ENCODE measurements at regions not wholly inside any gene's neighbourhood (a gene's known extent, or its start where the extent isn't known, plus 50 kb on each side); places are given as distances from the start of the nearest gene placed in this dataset.

DNA sequence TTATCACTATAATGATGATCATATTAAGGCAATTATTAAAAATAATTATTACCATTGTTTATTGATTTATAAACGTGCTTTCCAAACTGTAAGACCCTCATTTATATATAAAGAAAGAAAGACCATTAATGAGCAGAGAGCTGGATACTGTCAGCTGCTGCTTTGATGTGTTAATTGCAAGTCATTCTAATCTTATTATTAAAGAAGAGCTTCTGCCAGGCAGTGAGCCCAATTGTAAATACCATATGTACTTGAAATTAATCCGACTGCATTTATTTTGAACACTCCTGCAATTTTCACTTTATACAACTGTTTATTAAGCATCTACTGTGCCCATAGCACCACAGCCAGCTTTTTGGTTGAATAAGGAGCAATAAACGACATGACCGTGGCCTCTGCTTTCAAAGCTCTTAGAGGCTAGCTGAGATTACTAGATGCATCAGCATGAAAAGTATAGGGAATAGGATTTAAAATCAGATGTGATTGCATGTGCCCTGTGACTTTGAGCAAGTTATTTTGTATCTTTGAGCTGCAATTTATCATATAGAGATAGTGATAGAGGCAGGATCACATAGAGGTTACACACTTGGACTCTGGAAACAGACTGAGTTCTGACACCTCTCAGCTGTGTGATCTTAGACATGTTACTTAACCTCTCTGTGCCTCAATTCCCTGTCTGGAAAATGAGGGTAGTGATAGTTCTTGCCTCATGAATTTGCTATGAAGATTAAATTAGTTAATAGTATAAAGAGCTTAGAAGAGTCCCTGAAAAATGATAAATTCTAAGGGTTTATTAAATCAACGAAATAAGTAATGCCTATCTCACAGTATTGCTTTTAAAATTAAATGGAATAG lies 83.4 kb downstream of the MYCN start:
- FAIRE-seq: no peak

DNA sequence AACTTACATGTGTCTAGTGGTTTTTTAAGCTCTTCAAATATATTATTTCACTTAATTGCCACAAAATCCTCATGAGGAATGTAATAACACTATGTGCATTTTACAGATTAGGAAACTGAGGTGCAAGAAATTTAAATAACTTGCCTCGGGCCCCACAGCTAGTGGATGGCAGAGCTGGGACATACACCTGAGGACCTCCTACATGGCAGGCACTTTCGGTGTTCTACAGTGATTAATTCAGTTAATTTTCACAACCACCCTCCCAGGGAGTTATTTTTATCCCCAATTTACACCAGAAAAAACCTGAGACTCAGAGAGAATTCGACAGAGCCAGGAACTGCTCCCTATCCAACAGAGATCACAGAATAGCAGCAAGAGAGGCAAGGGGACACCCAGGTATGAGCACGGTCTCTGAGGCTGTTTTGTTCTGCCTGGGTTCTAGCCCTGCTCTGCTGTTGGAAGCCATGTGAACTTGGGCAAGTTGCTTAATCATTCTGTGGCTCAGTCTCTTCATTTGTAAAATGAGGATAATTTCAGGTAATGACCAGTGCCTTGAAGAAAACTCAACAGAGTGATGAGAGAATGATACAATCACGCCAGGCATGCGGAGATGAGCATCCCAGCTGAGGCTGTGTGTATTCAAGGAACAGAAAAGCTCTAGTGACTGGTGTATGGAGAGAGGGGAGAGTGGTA lies 82.3 kb downstream of the MYCN start:
- FAIRE-seq: no peak

GRCh38 chr2:16021611-16022363 lies 81.4 kb downstream of the MYCN start:
- FAIRE-seq: no peak

GRCh38 chr2:16020389-16021008 lies 80.1 kb downstream of the MYCN start:
- no peak for FAIRE-seq

- FAIRE-seq: no peak
These were observed 79.4 kb downstream of the MYCN start for GRCh38 chr2:16019617-16020351.

- no peak for FAIRE-seq
These were observed 78.7 kb downstream of the MYCN start for GRCh38 chr2:16019060-16019480.

DNA sequence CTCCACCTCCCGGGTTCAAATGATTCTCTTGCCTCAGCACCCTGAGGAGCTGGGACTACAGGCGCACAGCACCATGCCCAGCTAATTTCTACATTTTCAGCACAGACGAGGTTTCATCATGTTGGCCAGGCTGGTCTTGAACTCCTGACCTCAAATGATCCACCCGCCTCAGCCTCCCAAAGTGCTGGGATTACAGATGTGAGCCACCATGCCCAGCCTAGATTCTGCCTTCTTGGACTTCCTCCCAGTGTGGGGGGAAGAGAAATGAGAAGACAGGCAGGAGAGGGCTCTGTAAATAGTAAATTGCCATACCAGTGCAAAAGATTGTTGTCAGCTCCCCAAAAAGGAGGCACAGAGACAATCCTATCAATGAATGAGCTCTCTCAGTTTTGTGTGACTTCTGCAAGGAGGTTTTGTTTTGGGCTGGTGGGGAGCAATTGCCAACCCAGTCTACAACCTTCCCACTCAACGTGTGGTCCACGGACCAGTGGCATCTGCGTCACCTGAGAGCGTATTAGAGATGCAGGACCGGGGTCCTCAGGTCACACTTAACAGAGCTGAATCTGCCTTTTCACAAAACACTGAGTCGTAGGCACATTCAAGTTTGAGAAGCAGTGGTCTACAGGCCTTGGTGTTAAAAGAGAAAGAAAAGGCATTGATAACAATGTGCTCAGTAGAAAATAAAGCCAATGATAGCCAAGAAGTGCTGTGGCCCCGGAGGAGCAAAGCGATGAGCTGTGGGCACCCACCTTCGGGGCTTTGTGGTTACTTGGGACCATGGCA lies 78.1 kb downstream of the MYCN start:
- no peak for FAIRE-seq

GRCh38 chr2:16016282-16016681 lies 75.9 kb downstream of the MYCN start:
- FAIRE-seq: no peak

- FAIRE-seq: no peak
These were observed 75.5 kb downstream of the MYCN start for GRCh38 chr2:16015903-16016265.

- FAIRE-seq: no peak
These were observed 75.0 kb downstream of the MYCN start for GRCh38 chr2:16015210-16015902.

GRCh38 chr2:16014802-16015201 lies 74.5 kb downstream of the MYCN start:
- no peak for FAIRE-seq

GRCh38 chr2:16014041-16014787 lies 73.9 kb downstream of the MYCN start:
- no peak for FAIRE-seq

DNA sequence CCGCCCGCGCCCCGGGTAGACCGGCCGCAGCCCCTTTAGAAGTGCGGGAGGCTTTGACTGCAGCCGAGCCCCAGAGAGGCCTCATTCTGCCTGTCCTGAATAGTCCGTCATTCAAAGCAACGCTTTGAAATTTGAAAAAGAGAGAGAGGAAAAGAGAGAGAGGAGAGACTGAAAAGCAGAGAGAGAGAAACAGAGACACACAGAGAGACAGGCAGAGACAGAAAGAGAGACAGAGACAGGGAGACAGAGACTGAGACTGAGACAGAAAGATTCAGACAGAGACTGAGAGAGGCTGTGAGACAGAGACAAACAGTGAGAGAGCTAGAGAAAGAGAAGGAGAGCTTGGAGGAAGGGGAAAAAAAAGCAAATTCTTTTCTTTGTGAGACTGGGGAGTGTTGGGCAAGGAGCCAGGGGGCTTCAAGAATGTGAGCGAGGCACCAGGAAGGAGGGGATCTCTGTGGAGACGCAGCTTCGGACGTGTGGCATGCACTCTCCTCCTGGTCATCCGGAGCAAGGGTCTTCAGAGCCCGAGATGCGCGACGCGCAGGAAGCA lies 73.1 kb downstream of the MYCN start:
- no peak for FAIRE-seq

DNA sequence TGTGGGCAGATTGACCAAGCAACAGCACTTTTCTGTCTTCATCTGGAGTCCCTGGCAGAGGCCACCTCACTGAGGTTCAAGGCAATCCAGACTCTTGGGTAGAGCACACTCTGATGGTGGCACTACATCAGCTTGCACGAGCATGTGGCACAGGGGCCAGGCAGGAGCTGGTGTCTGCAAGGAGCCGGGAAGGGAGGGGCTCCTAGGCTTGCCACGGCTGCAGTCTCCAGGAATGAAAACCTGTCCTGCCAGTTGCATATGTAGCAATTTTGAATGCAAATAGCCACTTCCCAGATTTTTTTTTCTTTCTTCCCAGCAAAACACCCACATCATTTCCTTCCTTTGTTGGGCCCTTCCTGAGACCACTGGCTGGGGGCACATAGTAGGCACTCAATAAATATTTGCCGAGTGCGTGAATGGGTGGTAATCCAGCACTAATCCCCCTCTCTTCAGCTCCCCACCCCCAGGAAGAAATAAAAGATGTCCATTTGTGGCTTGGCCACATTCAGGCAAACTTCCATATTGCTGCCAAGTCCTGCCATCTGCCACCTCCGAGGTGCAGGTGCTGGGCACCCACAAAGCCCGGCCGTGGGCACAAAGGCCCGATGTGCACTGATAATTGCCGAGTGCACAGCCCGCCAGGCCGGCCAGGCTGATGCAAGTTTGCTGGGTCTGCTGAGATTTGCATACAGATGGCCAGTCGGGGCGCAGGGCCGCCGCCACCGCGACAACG lies 72.4 kb downstream of the MYCN start:
- FAIRE-seq: no peak

DNA sequence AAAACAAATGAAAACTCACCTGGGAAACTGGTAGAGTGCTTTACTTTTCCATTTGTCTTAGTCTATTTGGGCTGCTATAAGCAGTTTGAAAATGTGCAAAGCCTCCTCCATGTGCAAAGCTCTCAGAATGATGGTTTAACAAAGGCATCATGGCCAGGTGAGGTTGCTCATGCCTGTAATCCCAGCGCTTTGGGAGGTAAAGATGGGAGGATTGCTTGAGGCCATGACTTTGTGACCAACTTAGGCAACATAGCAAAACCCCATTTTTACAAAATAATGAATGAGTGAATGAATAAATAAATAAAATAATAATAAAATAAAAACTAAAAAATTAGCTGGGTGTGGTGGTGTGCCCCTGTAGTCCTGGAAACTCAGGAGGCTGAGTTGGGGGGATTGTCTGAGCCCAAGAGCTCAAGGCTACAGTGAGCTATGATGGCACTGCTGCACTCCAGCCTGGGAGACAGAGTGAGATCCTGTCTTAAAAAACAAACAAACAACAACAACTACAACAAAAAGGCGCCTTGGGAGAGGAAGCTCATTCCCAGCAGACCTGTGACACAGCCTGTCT lies 71.8 kb downstream of the MYCN start:
- no peak for FAIRE-seq

DNA sequence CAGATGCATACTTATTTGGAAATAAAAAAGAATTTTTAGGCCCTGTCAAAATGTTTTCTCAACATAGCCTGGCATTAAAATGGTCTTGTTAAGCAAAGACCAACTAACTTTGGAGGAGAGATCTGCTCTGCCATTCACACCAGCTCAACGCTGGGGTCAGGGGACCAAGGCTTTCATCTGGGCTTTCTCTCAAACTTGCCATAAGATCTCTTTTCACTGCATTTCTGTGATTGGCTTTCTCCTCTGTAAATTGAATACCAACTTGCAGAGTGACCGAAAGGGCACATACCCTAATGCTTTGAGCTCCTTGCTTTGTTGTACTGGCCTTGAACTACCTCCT lies 71.2 kb downstream of the MYCN start:
- FAIRE-seq: no peak

DNA sequence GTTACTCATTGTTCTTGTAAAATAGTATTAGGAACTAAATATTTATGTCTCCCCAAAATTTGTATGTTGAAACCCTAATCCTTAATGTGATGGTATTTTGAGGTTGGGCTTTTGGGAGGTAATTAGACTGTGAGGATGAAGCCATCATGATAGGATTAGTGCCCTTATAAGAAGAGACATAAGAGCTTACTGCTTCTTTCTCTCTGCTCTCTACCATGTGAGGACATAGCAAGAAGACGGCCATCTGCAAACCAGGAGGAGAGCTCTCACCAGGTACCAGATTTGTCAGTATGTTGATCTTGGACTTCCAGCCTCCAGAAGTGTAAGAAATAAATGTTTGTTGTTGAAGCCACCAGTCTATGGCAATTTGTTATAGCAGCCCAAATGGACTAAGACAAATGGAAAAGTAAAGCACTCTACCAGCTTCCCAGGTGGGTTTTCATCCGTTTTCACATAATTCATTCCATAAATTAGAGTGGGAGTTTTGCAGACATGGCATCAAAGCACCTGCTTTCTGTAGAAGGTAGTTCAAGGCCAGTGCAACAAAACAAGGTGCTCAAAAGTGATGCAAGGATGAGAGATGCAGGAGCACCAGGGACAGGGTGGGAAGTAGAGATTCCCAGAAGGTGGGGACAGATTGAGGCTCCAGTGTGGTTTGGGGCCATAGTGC lies 70.7 kb downstream of the MYCN start:
- FAIRE-seq: no peak

- no peak for FAIRE-seq
These were observed 69.7 kb downstream of the MYCN start for GRCh38 chr2:16010011-16010410.
